PFSK-1 (cell line): ENCODE measurements at regions not wholly inside any gene's neighbourhood (a gene's known extent, or its start where the extent isn't known, plus 50 kb on each side); places are given as distances from the start of the nearest gene placed in this dataset.

Experiments used
- FOXP2 ChIP-seq: optimal IDR thresholded peaks from 2 replicates; pipeline ENCODE3; 2011; ENCODE audit warnings: borderline replicate concordance, control low read depth, inconsistent platforms; ENCODE audit not compliant: insufficient read depth; ENCODE audit errors: extremely low read length, extremely low read depth
- POLR2AphosphoS5 ChIP-seq: IDR thresholded peaks from 2 replicates; pipeline ENCODE4 v1.6.1; 2012; ENCODE audit warnings: low read depth, mild to moderate bottlenecking, control low read depth, low read length, moderate library complexity
- REST ChIP-seq, 2 experiments: IDR thresholded peaks; 2 replicates each; pipeline versions ENCODE4 v1.6.1 to v1.8.0; 2011 to 2012; ENCODE audit warnings: low read depth in 2 of 2, low read length in 2 of 2, control low read depth in 1 of 2, inconsistent platforms in 1 of 2, mild to moderate bottlenecking in 1 of 2, moderate library complexity in 1 of 2; ENCODE audit not compliant: insufficient read depth in 1 of 2
- SIN3A ChIP-seq: IDR thresholded peaks from 2 replicates; pipeline ENCODE4 v1.6.1; 2012; ENCODE audit warnings: mild to moderate bottlenecking, low read length, moderate library complexity, borderline replicate concordance; ENCODE audit not compliant: insufficient read depth
- TAF1 ChIP-seq: IDR thresholded peaks from 2 replicates; pipeline ENCODE4 v1.6.1; 2012; ENCODE audit warnings: low read length, control low read depth, borderline replicate concordance; ENCODE audit not compliant: insufficient read depth

- TF ChIP-seq REST (IDR thresholded peaks at IDR 0.05; ENCODE audit: insufficient read depth in 1 of 2, low read depth in 2 of 2, low read length in 2 of 2), result no peak
- no peak for TF ChIP-seq SIN3A
- TF ChIP-seq POLR2AphosphoS5, result no peak
- no peak for TF ChIP-seq FOXP2
- TF ChIP-seq TAF1, result no peak
These were observed 419.1 kb downstream of the ENC1 start for GRCh38 chr5:74221413-74221812.

- no peak for TF ChIP-seq FOXP2
- no peak for TF ChIP-seq TAF1
- TF ChIP-seq SIN3A, result no peak
These were observed 424.5 kb downstream of the ENC1 start for GRCh38 chr5:74216012-74216411.

GRCh38 chr5:74212336-74212735, 428.2 kb downstream of the ENC1 start:
- TF ChIP-seq REST (IDR thresholded peaks at IDR 0.05; ENCODE audit: insufficient read depth in 1 of 2, low read depth in 2 of 2, low read length in 2 of 2), result no peak

- TF ChIP-seq REST (IDR thresholded peaks at IDR 0.05; ENCODE audit: insufficient read depth in 1 of 2, low read depth in 2 of 2, low read length in 2 of 2) (no peak), TAF1 (no peak), SIN3A (no peak), FOXP2 (no peak), POLR2AphosphoS5 (no peak)
These were observed 431.0 kb downstream of the ENC1 start for GRCh38 chr5:74209571-74209970.

- TF ChIP-seq REST (IDR thresholded peaks at IDR 0.05; ENCODE audit: insufficient read depth in 1 of 2, low read depth in 2 of 2, low read length in 2 of 2) (no peak), POLR2AphosphoS5 (no peak), SIN3A (no peak), FOXP2 (no peak), TAF1 (no peak)
These were observed 433.7 kb downstream of the ENC1 start for GRCh38 chr5:74206579-74207550.
